ENCODE measurements at regions not wholly inside any gene's neighbourhood (a gene's known extent, or its start where the extent isn't known, plus 50 kb on each side); places are given as distances from the start of the nearest gene placed in this dataset.
A peak's percentile ranks its signal among the peaks of the same experiment; 100 is the strongest.

GRCh38 chr4:103305355-103305754 lies 107.2 kb upstream of the CENPE start:
- DNase-seq = no peak

- DNase-seq = no peak
Observed at GRCh38 chr4:103303011-103303410, 104.9 kb upstream of the CENPE start.

- no peak for DNase-seq
Observed at GRCh38 chr4:103292959-103293358, 94.8 kb upstream of the CENPE start.

DNA sequence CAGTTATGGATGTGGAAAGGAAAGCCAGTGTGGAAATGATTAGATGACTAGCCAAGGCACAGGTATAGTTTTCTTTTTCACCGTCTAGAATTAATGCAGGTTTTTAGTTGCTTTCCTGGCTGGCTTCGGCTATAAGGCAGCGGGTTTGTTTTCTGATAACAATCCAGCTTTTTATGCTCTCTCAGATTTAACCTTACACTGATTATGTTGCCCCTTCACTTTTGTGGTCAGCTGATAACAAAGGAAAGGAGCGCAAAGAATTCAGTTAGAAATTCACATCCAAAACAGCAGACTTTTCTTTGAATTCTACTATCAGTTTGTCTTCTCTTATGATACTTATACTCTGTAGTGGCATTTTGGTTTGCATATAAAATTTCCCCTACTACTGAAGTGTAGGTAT lies 94.2 kb upstream of the CENPE start:
- DNase-seq = no peak

DNA sequence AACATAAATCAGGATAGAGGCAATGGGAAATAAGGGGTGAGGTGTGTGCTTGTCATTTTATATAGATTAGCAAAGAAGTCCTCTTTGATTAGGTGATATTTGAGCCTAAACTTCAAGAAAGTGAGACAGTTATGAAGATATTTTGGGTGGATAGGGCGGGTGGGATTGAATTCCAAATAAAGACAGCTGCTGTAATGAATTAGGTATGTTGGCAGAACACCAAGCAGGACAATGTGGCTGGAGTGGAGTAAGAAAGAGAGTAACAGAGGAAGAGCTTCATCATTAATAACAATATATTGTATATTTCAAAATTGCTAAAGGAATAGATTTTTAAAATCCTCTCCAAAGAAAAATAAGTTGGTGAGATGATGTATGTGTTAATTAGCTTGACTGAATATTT lies 91.0 kb upstream of the CENPE start:
- DNase-seq = peak; percentile 7

GRCh38 chr4:103272174-103272573 lies 74.0 kb upstream of the CENPE start:
- no peak for DNase-seq

DNA sequence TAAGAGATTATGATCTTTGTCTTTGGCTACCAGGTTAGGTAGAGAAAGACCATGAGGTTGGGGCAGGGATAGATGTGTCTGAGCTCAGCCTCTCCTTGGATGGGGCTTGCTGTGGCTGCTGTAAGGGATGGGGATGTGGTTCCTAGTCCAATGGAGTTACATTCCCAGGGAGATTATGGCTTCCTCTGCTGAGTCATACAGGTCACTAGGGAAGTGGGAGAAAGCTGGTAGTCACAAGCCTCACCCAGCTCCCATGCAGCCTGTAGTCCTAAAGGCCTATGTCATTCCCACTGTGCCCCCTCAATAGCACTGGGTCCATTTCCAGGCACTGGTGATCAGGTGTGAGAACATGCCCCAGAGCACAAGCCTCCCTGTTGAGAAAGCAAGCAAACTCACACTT lies 70.6 kb upstream of the CENPE start:
- DNase-seq = no peak

- DNase-seq = no peak
Observed at GRCh38 chr4:103264905-103265304, 66.8 kb upstream of the CENPE start.

- DNase-seq = peak; percentile 3
Observed at GRCh38 chr4:103256068-103256467, 57.9 kb upstream of the CENPE start.

Data from NCI-H2171 treated with DMSO at 0.1 percent for 48 hours (cell line).